Adrenal gland (tissue), 5 donors: ENCODE measurements at regions not wholly inside any gene's neighbourhood (a gene's known extent, or its start where the extent isn't known, plus 50 kb on each side); places are given as distances from the start of the nearest gene placed in this dataset.

Experiments used
- CTCF ChIP-seq, 6 experiments: fragments of 450-650 bp in 4 of 6; fragments of 200-600 bp in 2 of 6; sonication (generic) in 1 of 6; IDR thresholded peaks; 1 replicate in 5 of 6; 2 replicates in 1 of 6; pipeline versions ENCODE4 v1.5.1 to v1.8.0; 2016 to 2021; ENCODE audit warnings: antibody characterized with exemption in 6 of 6, mild to moderate bottlenecking in 2 of 6, moderate library complexity in 1 of 6
- POLR2A ChIP-seq, 2 donors: fragments of 450-650 bp; IDR thresholded peaks; one replicate each; pipeline ENCODE4 v1.6.1; 2017; ENCODE audit warnings: antibody characterized with exemption in 2 of 2, mild to moderate bottlenecking in 2 of 2, moderate library complexity in 1 of 2
- donor health status: DM: no; HTN: no; CAD: no.

GRCh38 chr7:124645704-124646103, 119.9 kb downstream of the GPR37 start:
- TF ChIP-seq CTCF (IDR thresholded peaks at IDR 0.05) (no peak), POLR2A (IDR thresholded peaks at IDR 0.05) (no peak)
